ENCODE measurements at regions not wholly inside any gene's neighbourhood (a gene's known extent, or its start where the extent isn't known, plus 50 kb on each side); places are given as distances from the start of the nearest gene placed in this dataset.

DNA sequence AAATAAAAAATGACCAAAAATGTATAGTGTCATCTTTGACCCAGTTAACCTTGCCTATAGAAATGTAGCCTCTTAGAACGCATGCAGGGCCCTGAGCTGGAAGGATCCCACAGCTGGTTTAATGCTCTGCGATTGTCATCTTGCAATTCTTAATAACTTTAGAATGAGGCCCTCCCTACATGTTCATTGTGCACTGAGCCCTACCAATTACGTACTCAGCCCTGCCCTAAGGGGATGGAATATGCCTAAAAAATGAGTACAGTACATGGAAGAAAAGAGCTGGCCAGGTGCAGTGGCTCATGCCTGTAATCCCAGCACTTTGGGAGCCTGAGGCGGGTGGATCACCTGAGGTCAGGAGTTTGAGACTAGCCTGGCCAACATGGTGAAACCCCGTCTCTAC, 57.8 kb upstream of the BCAR3 start:
- TF ChIP-seq, protein P1, sequence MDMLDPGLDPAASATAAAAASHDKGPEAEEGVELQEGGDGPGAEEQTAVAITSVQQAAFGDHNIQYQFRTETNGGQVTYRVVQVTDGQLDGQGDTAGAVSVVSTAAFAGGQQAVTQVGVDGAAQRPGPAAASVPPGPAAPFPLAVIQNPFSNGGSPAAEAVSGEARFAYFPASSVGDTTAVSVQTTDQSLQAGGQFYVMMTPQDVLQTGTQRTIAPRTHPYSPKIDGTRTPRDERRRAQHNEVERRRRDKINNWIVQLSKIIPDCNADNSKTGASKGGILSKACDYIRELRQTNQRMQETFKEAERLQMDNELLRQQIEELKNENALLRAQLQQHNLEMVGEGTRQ (CRISPR knock-in tag; IDR thresholded peaks at IDR 0.05) = no peak
- TF ChIP-seq, protein P2, sequence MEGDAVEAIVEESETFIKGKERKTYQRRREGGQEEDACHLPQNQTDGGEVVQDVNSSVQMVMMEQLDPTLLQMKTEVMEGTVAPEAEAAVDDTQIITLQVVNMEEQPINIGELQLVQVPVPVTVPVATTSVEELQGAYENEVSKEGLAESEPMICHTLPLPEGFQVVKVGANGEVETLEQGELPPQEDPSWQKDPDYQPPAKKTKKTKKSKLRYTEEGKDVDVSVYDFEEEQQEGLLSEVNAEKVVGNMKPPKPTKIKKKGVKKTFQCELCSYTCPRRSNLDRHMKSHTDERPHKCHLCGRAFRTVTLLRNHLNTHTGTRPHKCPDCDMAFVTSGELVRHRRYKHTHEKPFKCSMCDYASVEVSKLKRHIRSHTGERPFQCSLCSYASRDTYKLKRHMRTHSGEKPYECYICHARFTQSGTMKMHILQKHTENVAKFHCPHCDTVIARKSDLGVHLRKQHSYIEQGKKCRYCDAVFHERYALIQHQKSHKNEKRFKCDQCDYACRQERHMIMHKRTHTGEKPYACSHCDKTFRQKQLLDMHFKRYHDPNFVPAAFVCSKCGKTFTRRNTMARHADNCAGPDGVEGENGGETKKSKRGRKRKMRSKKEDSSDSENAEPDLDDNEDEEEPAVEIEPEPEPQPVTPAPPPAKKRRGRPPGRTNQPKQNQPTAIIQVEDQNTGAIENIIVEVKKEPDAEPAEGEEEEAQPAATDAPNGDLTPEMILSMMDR (IDR thresholded peaks at IDR 0.05) = no peak
- TF ChIP-seq, protein P3, sequence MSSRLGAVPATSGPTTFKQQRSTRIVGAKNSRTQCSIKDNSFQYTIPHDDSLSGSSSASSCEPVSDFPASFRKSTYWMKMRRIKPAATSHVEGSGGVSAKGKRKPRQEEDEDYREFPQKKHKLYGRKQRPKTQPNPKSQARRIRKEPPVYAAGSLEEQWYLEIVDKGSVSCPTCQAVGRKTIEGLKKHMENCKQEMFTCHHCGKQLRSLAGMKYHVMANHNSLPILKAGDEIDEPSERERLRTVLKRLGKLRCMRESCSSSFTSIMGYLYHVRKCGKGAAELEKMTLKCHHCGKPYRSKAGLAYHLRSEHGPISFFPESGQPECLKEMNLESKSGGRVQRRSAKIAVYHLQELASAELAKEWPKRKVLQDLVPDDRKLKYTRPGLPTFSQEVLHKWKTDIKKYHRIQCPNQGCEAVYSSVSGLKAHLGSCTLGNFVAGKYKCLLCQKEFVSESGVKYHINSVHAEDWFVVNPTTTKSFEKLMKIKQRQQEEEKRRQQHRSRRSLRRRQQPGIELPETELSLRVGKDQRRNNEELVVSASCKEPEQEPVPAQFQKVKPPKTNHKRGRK (CRISPR knock-in tag; IDR thresholded peaks at IDR 0.05; ENCODE audit: borderline replicate concordance) = no peak
- no peak for TF ChIP-seq JUN (CRISPR knock-in tag; IDR thresholded peaks at IDR 0.05)
- TF ChIP-seq, protein P4, sequence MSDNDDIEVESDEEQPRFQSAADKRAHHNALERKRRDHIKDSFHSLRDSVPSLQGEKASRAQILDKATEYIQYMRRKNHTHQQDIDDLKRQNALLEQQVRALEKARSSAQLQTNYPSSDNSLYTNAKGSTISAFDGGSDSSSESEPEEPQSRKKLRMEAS (CRISPR knock-in tag; IDR thresholded peaks at IDR 0.05) = no peak
- no peak for TF ChIP-seq ESRRA (CRISPR knock-in tag; IDR thresholded peaks at IDR 0.05; ENCODE audit: borderline replicate concordance)
- no peak for TF ChIP-seq CBFB (CRISPR knock-in tag; IDR thresholded peaks at IDR 0.05; ENCODE audit: low read depth)

Measured in WTC11 (cell line).